ENCODE measurements at regions not wholly inside any gene's neighbourhood (a gene's known extent, or its start where the extent isn't known, plus 50 kb on each side); places are given as distances from the start of the nearest gene placed in this dataset.

GRCh38 chr5:33321026-33321425 lies 119.7 kb upstream of the TARS1 start (continued):
- TF ChIP-seq IRF3 (IDR thresholded peaks at IDR 0.05; ENCODE audit: low read depth, low read length) (no peak), MEF2A (IDR thresholded peaks at IDR 0.05; ENCODE audit: borderline replicate concordance, low read depth) (peak; percentile 71; the same call in 1 of the 2 replicates), FOSL2 (IDR thresholded peaks at IDR 0.05; ENCODE audit: borderline replicate concordance, low read depth) (peak; percentile 93), RFX5 (IDR thresholded peaks at IDR 0.05; ENCODE audit: low read length) (no peak), RCOR1 (IDR thresholded peaks at IDR 0.05; ENCODE audit: low read length) (no peak), GABPA (IDR thresholded peaks at IDR 0.05; ENCODE audit: low read depth) (peak; percentile 14; the same call in 1 of the 2 replicates), GATA2 (CRISPR knock-in tag; IDR thresholded peaks at IDR 0.05) (no peak), TAF1 (IDR thresholded peaks at IDR 0.05; ENCODE audit: borderline replicate concordance, low read depth, low read length) (no peak), FOXJ3 (CRISPR knock-in tag; IDR thresholded peaks at IDR 0.05) (no peak)

DNA sequence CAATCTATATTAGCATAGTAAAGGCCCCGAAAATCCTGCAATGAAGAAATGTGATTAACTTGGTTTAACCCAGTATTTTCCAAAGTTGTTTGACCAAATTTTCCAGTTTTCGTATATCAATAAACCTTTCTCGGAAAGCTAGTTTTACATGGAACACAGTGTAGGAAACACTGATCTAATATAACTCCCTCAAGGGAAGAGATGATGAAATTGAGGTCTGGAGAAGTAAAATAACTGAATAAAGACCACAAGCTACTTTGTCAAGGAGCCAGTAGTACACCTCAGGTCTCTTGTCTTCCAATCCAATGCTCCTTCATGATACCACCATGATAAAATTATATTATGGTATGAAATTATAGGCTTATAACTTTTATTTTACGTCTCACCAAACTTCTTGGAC lies 118.1 kb upstream of the TARS1 start:
- Histone ChIP-seq H3K4me1 (ENCODE audit: control insufficient read depth in 1 of 2, insufficient read depth in 2 of 2, low read depth in 1 of 2, low read length in 1 of 2) (peaks cover 0 to 21% of the 10 kb centered on the region in 2 experiments; a peak in 3 of 4 replicates), H4K20me1 (ENCODE audit: insufficient read depth) (no peaks in the 10 kb centered on the region), H3K9me3 (no peaks in the 10 kb centered on the region), H3K79me2 (ENCODE audit: insufficient read depth) (no peaks in the 10 kb centered on the region), H3K27ac (ENCODE audit: low read depth in 2 of 2, low read length in 1 of 2) (peak overlapping the region in 1 of 2 experiments; percentile 100; a peak in 2 of 4 replicates), H3K36me3 (replicated peaks in 1 of 2; ENCODE audit: control insufficient read depth in 1 of 2, insufficient read depth in 2 of 2, low read length in 1 of 2) (no peaks in the 10 kb centered on the region), H2AFZ (ENCODE audit: low read depth) (peak overlapping the region; percentile 1; the same call in 1 of the 2 replicates), H3K4me2 (no peak overlapping the region), H3K4me3 (ENCODE audit: low read depth in 2 of 2, low read length in 1 of 2) (no peak overlapping the region), H3K9ac (no peak overlapping the region), H3K27me3 (ENCODE audit: insufficient read depth) (no peaks in the 10 kb centered on the region), H3F3A (replicated peaks; ENCODE audit: insufficient read depth) (peaks cover 31% of the 10 kb centered on the region), H3K9me2 (no peaks in the 10 kb centered on the region)
- POLR2A ChIA-PET, result no interaction called here
- TF ChIP-seq GATA2 (CRISPR knock-in tag; IDR thresholded peaks at IDR 0.05) (no peak), RFX5 (IDR thresholded peaks at IDR 0.05; ENCODE audit: low read length) (no peak), MAX (IDR thresholded peaks at IDR 0.05; ENCODE audit: low read depth) (no peak), JUND (IDR thresholded peaks at IDR 0.05) (no peak), RAD21 (IDR thresholded peaks at IDR 0.05; ENCODE audit: low read length) (no peak), NFIC (IDR thresholded peaks at IDR 0.05; ENCODE audit: borderline replicate concordance) (no peak), FOXJ3 (CRISPR knock-in tag; IDR thresholded peaks at IDR 0.05) (no peak), IRF3 (IDR thresholded peaks at IDR 0.05; ENCODE audit: low read depth, low read length) (no peak), TCF12 (IDR thresholded peaks at IDR 0.05) (no peak), SMC3 (IDR thresholded peaks at IDR 0.05; ENCODE audit: low read depth, low read length) (no peak), NRF1 (IDR thresholded peaks at IDR 0.05; ENCODE audit: low read depth, low read length) (no peak), EP300 (IDR thresholded peaks at IDR 0.05; ENCODE audit: borderline replicate concordance in 1 of 2, low read depth in 1 of 2, low read length in 1 of 2) (no peak), CTCF (IDR thresholded peaks at IDR 0.05) (no peak), USF2 (IDR thresholded peaks at IDR 0.05; ENCODE audit: borderline replicate concordance, low read depth, low read length) (no peak), CHD2 (IDR thresholded peaks at IDR 0.05; ENCODE audit: low read length, partially characterized antibody) (no peak), FOXM1 (IDR thresholded peaks at IDR 0.05; ENCODE audit: low read depth) (no peak), MEF2A (IDR thresholded peaks at IDR 0.05; ENCODE audit: borderline replicate concordance, low read depth) (no peak), REST (IDR thresholded peaks at IDR 0.05; ENCODE audit: low read depth, low read length) (no peak), FOSL2 (IDR thresholded peaks at IDR 0.05; ENCODE audit: borderline replicate concordance, low read depth) (no peak), TAF1 (IDR thresholded peaks at IDR 0.05; ENCODE audit: borderline replicate concordance, low read depth, low read length) (no peak)
- 86% methylated on average over 4 of the region's 4 CpGs for WGBS (ENCODE audit: low lambda C conversion rate)
- CTCF ChIA-PET, result no interaction called here
- no peak for DNase-seq
